HG03097 (cell line): ENCODE measurements at regions not wholly inside any gene's neighbourhood (a gene's known extent, or its start where the extent isn't known, plus 50 kb on each side); places are given as distances from the start of the nearest gene placed in this dataset.
A peak's percentile ranks its signal among the peaks of the same experiment; 100 is the strongest.
"Not testable (repeated sequence)": the region's sequence is repeated elsewhere in the genome, so short reads cannot be mapped to it uniquely, and the experiment has no call there.

Source experiments
- ATAC-seq: cut with Tn5 transposase; IDR thresholded peaks from one replicate; pipeline ENCODE4 v1.9.1; 2021; ENCODE audit not compliant: unreplicated experiment, low FRiP score

- ATAC-seq: no peak
These were observed 1129.3 kb downstream of the SLITRK5 start for GRCh38 chr13:88800505-88800904.

- ATAC-seq: no peak
These were observed 1130.2 kb downstream of the SLITRK5 start for GRCh38 chr13:88801361-88801760.

- ATAC-seq: no peak
These were observed 1131.7 kb downstream of the SLITRK5 start for GRCh38 chr13:88802886-88803285.

DNA sequence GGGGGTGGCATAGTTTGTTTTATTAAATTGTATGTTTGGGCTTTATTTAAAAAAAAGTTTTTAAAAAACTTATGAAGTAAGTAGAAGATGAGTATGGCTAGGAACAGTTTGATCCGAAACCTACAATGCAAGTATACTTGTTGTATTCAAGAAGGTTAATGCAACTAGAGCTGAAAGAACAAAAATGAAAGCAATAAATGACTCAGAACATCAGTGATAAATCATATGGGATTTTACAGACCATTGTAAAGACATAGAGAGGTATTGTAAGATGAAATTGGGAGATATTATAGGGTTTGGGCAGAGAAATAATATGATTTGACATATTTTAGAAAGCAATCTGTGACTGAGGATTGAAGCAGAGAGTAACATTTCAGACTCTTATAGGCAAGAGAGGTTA, 1135.3 kb downstream of the SLITRK5 start:
- ATAC-seq: no peak

DNA sequence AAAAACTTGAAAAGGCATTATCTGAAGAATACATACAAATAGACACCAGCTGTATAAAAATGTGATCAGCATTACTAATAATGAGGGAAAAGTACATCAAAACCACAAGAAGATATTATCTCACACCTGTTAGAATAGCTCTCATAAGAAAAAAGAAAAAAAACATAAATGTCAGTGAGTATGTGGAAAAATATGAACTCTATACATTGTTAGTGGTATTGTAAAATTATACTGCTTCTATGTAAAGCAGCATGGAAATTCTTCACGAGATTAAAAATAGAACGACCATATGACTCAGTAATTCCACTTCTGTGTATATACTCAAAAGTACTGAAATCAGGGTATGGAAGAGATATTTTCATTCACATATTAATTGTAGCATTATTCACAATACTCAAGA, 1146.4 kb downstream of the SLITRK5 start:
- no peak for ATAC-seq

GRCh38 chr13:88823114-88823513, 1151.9 kb downstream of the SLITRK5 start:
- ATAC-seq: no peak

DNA sequence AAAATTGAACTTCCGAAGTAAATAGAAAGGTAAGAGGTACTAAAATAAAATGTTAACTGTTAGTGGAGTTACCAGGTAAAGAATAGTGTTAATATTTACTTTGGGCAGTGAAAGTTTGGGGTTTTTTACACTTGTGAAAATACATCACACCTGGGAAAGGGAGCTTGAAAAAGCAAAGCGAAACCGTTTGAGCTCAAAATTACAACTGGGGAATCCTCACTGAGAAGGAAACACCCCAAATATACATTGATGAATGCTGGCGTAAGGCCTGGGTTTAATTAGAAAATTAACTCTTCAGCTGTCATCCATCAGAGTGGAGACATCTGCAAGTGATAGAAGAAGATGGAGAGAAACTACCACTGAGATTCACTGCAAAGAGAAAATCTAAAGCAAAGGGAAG, 1153.0 kb downstream of the SLITRK5 start:
- ATAC-seq: no peak

GRCh38 chr13:88840085-88840484, 1168.9 kb downstream of the SLITRK5 start:
- ATAC-seq: no peak

GRCh38 chr13:88852293-88852692, 1181.1 kb downstream of the SLITRK5 start:
- ATAC-seq: not testable (repeated sequence)

- ATAC-seq: no peak
These were observed 1186.1 kb downstream of the SLITRK5 start for GRCh38 chr13:88857256-88857655.

- no peak for ATAC-seq
These were observed 1191.0 kb downstream of the SLITRK5 start for GRCh38 chr13:88862095-88862620.

DNA sequence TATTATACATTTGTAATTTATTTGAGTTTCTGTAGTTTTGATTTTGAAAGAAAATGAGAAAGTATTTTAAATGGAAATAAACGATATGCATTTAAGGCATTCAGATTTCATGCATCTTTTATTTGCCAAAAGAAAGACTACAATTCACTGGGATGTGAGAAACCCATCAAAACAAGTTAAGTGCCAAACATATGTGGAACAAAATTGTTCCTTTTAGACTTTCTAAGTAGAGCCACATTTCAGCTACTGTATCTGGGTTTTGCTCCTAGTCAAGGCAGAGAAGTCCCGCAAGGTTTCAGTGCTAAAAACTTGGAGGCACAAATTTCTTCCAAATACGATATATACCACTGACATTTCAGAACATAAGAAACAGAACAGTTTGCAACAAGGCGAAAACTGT, 1191.9 kb downstream of the SLITRK5 start:
- ATAC-seq: no peak

- no peak for ATAC-seq
These were observed 1195.0 kb downstream of the SLITRK5 start for GRCh38 chr13:88866195-88866594.

- ATAC-seq: no peak
These were observed 1212.6 kb downstream of the SLITRK5 start for GRCh38 chr13:88883741-88884140.

- ATAC-seq: no peak
These were observed 1216.0 kb downstream of the SLITRK5 start for GRCh38 chr13:88887045-88887662.

DNA sequence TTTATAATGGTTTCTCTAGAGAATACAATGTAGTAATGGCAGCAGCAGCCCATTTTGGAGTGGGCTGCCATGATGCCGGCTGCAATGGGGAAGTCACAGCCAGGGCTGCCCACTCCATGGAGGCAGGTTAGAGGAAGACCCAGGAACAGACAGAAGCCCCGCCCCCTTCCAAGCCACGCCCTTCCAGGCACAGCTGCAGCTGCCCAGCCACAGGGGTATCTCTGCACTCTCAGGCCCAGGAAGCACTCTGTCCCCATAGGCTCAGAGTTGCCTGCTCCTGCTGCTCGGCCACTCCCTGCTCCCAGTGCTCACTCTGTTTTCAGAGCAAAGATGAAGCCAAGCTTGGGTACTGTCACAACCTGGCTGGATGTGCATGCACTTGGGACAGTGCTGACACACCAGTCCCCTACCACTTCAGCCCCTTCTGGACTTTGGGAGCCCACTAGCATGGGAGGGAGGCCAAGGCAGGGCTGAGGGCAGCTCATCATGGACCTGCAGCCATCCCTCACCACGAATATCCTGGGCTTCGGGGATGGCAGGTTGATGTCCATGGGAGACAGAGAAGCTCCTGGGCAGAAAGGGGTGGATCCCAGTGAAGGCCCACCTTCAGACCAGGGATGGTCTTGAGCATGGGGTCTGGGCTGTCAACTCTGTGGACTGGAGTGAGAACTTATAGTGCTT, 1224.2 kb downstream of the SLITRK5 start:
- ATAC-seq: no peak

- ATAC-seq: no peak
These were observed 1225.3 kb downstream of the SLITRK5 start for GRCh38 chr13:88896466-88896865.

DNA sequence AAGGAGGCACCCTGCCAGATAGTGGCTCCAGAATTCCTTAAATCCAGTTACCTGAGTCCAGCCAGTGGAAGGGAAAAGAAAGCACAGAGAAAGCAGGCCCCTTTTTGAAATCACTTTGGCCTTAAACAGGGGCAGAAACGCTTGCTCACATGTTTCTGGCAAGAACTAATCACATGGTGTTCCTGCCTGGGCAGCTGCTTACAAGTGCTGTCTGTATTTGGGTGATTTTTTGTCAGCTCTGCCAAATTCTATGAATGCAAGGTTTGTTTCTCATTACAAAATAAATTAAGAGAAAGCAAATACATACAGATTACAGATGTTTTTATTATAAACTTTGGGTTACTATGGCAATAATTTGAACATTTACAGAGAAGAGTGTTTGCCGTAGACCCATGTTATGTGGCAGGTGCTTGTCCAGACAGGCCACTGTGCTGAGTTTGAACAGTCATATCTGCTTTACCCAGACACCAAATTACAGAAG, 1237.8 kb downstream of the SLITRK5 start:
- ATAC-seq: no peak

DNA sequence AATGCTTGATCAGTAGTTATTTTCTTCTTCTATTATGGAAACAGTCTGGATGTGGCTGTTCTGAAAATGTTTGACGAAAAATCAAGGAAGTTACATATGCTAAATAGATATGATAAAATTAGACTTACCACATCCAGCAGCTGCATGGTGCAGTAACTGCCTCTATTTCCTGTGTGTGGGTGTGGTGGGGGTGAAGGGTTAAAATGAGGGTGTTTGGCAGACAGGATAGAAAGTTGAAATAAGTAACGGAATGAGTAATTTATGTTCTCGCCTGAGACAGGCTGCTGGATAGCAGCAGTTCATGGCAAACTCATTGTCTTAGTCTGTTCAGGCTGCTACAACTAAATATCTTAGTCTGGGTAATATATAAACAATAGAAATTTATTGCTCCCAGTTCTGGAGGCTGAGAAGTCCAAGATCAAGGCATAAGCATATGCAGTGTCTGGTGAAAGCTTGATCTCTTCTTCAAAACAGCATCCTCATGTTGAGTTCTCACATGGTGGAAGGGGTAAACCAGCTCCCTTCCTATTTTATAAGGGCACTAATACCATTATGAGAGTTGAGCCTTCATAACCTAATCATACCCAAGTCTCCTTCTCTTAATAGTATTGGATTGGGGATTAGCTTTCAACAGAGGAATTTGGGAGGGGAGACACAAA, 1248.9 kb downstream of the SLITRK5 start:
- ATAC-seq: peak; percentile 95

DNA sequence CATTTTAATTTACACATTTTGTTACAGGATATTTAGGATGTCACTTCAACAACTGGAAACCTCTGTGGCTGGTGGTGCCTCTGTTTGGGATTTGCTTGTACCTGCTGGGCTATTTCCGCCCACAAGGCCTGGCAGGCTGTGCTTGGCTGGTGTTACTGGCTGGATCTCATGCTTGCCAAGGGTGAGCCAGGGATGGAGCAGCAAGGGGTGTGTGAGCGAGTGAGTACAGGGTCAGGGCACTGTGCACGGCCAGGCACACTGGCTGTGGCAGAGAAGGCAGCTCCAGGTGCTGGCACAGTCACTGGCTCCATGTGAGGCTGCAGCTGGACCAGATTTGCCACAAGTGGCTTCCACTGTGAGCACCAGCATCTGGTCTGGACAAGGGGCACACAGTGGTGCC, 1254.8 kb downstream of the SLITRK5 start:
- ATAC-seq: no peak

GRCh38 chr13:88926890-88927502, 1255.8 kb downstream of the SLITRK5 start:
- no peak for ATAC-seq
